H9 (cell line): ENCODE measurements at regions not wholly inside any gene's neighbourhood (a gene's known extent, or its start where the extent isn't known, plus 50 kb on each side); places are given as distances from the start of the nearest gene placed in this dataset.

Experiments used
- DNase-seq: peaks from one replicate; pipeline ENCODE4 v3.0.0-alpha.2; 2017
- H2AFZ ChIP-seq: one replicate; pipeline ENCODE4 v1.6.1; 2013; ENCODE audit warnings: mild to moderate bottlenecking, low read length, control low read depth, moderate library complexity
- H2AK5ac ChIP-seq: 2 replicates; pipeline ENCODE4 v1.6.1; 2013; ENCODE audit warnings: low read length, control low read depth, mixed read lengths; ENCODE audit not compliant: insufficient read length
- H2BK120ac ChIP-seq: one replicate; pipeline ENCODE4 v1.6.1; 2013; ENCODE audit warnings: low read depth, mild to moderate bottlenecking, low read length, control low read depth, inconsistent platforms; ENCODE audit not compliant: poor library complexity, severe bottlenecking
- H2BK12ac ChIP-seq: 2 replicates; pipeline ENCODE4 v1.6.1; 2013; ENCODE audit warnings: low read length, control low read depth, mixed read lengths, low read depth; ENCODE audit not compliant: insufficient read length
- H2BK15ac ChIP-seq: 2 replicates; pipeline ENCODE4 v1.6.1; 2013; ENCODE audit warnings: low read depth, low read length, control low read depth
- H2BK20ac ChIP-seq: one replicate; pipeline ENCODE4 v1.6.1; 2013; ENCODE audit warnings: low read depth, mild to moderate bottlenecking, low read length, control low read depth, inconsistent platforms; ENCODE audit not compliant: poor library complexity, severe bottlenecking
- H2BK5ac ChIP-seq: 2 replicates; pipeline ENCODE4 v1.6.1; 2013; ENCODE audit warnings: low read length, control low read depth, mixed read lengths; ENCODE audit not compliant: insufficient read length
- H3K14ac ChIP-seq: 2 replicates; pipeline ENCODE4 v1.6.1; 2013; ENCODE audit warnings: low read length, control low read depth; ENCODE audit not compliant: insufficient read depth
- H3K18ac ChIP-seq: 2 replicates; pipeline ENCODE4 v1.6.1; 2013; ENCODE audit warnings: low read depth, mild to moderate bottlenecking, mixed read lengths, low read length, control low read depth; ENCODE audit not compliant: insufficient read length
- H3K23ac ChIP-seq: 2 replicates; pipeline ENCODE4 v1.6.1; 2013; ENCODE audit warnings: low read length, control low read depth, mixed read lengths, low read depth; ENCODE audit not compliant: insufficient read length
- H3K23me2 ChIP-seq: 2 replicates; pipeline ENCODE4 v1.6.1; 2013; ENCODE audit warnings: low read depth, mild to moderate bottlenecking, mixed read lengths, low read length, control low read depth; ENCODE audit not compliant: insufficient read length, poor library complexity, severe bottlenecking
- H3K27ac ChIP-seq: 2 replicates; pipeline ENCODE4 v1.5.1; 2013; ENCODE audit warnings: low read length, control low read depth, mixed read lengths, low read depth; ENCODE audit not compliant: insufficient read length
- H3K27me3 ChIP-seq: 2 replicates; pipeline ENCODE4 v1.6.1; 2013; ENCODE audit warnings: low read length, control low read depth, inconsistent platforms; ENCODE audit not compliant: insufficient read depth
- H3K4ac ChIP-seq: 2 replicates; pipeline ENCODE4 v1.6.1; 2013; ENCODE audit warnings: low read depth, mild to moderate bottlenecking, control low read depth, inconsistent platforms, low read length, moderate library complexity
- H3K4me1 ChIP-seq: 2 replicates; pipeline ENCODE4 v1.6.1; 2013; ENCODE audit warnings: low read length, control low read depth, inconsistent platforms; ENCODE audit not compliant: insufficient read depth
- H3K4me2 ChIP-seq: 2 replicates; pipeline ENCODE4 v1.6.1; 2013; ENCODE audit warnings: low read length, control low read depth, mixed read lengths; ENCODE audit not compliant: insufficient read length, insufficient read depth
- H3K56ac ChIP-seq: 2 replicates; pipeline ENCODE4 v1.6.1; 2013; ENCODE audit warnings: low read depth, mild to moderate bottlenecking, mixed read lengths, low read length, control low read depth; ENCODE audit not compliant: insufficient read length
- H3K79me1 ChIP-seq: 2 replicates; pipeline ENCODE4 v1.6.1; 2013; ENCODE audit warnings: low read depth, mild to moderate bottlenecking, moderate library complexity, low read length, control low read depth, inconsistent platforms; ENCODE audit not compliant: insufficient read depth, poor library complexity, severe bottlenecking
- H3K79me2 ChIP-seq: 2 replicates; pipeline ENCODE4 v1.6.1; 2013; ENCODE audit warnings: low read length, control low read depth, inconsistent platforms; ENCODE audit not compliant: insufficient read depth
- H3K9ac ChIP-seq: 2 replicates; pipeline ENCODE4 v1.6.1; 2013; ENCODE audit warnings: low read length, control low read depth, mixed read lengths; ENCODE audit not compliant: insufficient read length; ENCODE audit errors: extremely low read depth
- H3K9me3 ChIP-seq: one replicate; pipeline ENCODE4 v1.6.1; 2013; ENCODE audit warnings: low read depth, low read length, inconsistent platforms; ENCODE audit not compliant: control insufficient read depth
- H3T11ph ChIP-seq: one replicate; pipeline ENCODE4 v1.6.1; 2013; ENCODE audit warnings: mild to moderate bottlenecking, low read length, control low read depth, inconsistent platforms
- H4K20me1 ChIP-seq: one replicate; pipeline ENCODE4 v1.6.1; 2013; ENCODE audit not compliant: control insufficient read depth, insufficient read length, insufficient read depth
- H4K5ac ChIP-seq: 2 replicates; pipeline ENCODE4 v1.6.1; 2013; ENCODE audit warnings: low read depth, mild to moderate bottlenecking, mixed read lengths, low read length, control low read depth; ENCODE audit not compliant: insufficient read length
- H4K8ac ChIP-seq: replicated peaks from 2 replicates; pipeline ENCODE4 v1.6.1; 2013; ENCODE audit warnings: low read length, control low read depth, mixed read lengths, low read depth; ENCODE audit not compliant: insufficient read length
- H4K91ac ChIP-seq: 2 replicates; pipeline ENCODE4 v1.6.1; 2013; ENCODE audit warnings: low read depth, mild to moderate bottlenecking, moderate library complexity, mixed read lengths, low read length, control low read depth; ENCODE audit not compliant: insufficient read length
- H3K27ac Mint-ChIP-seq, 3 experiments: 2 replicates in 2 of 3; 3 replicates in 1 of 3; pipeline ENCODE4 v1.8.0; 2020 to 2021; ENCODE audit warnings: mixed read lengths in 3 of 3, mild to moderate bottlenecking in 1 of 3, moderate library complexity in 1 of 3
- H3K27me3 Mint-ChIP-seq: 2 replicates; pipeline ENCODE4 v1.8.0; 2021; ENCODE audit warnings: low read depth, mild to moderate bottlenecking, moderate library complexity, mixed read lengths
- H3K36me3 Mint-ChIP-seq, 3 experiments: 2 replicates in 2 of 3; 3 replicates in 1 of 3; pipeline ENCODE4 v1.8.0; 2020 to 2021; ENCODE audit warnings: low read depth in 3 of 3, mixed read lengths in 3 of 3; ENCODE audit not compliant: insufficient read depth in 1 of 3
- H3K4me1 Mint-ChIP-seq, 2 experiments: 2 replicates each; pipeline ENCODE4 v1.8.0; 2020; ENCODE audit warnings: mixed read lengths in 2 of 2
- H3K4me3 Mint-ChIP-seq, 2 experiments: 2 replicates in 1 of 2; 3 replicates in 1 of 2; pipeline ENCODE4 v1.8.0; 2020 to 2021; ENCODE audit warnings: mild to moderate bottlenecking in 2 of 2, mixed read lengths in 2 of 2, moderate library complexity in 1 of 2
- H3K9me3 Mint-ChIP-seq, 2 experiments: 2 replicates in 1 of 2; 3 replicates in 1 of 2; pipeline ENCODE4 v1.8.0; 2020; ENCODE audit warnings: mild to moderate bottlenecking in 2 of 2, mixed read lengths in 2 of 2, moderate library complexity in 1 of 2
- CTCF ChIP-seq: fragments of 200-600 bp; sonication (generic); conservative IDR thresholded peaks from 3 replicates; pipeline ENCODE4 v1.8.0; 2021; ENCODE audit warnings: antibody characterized with exemption, mild to moderate bottlenecking
- WGBS: extraction: QIAGEN DNeasy Blood & Tissue Kit; methylation state at CpG from one replicate; pipeline ENCODE4 v1.1.7; 2013; ENCODE audit warnings: missing lambda C conversion rate, low lambda C conversion rate, mixed read lengths; ENCODE audit not compliant: insufficient read length; ENCODE audit errors: extremely low coverage; 5-methylcytosine and 5-hydroxymethylcytosine counted together

- no peaks in the 10 kb centered on the region for H3K9me3 Mint-ChIP-seq
- no peak overlapping the region for H2AFZ ChIP-seq
- H3K36me3 Mint-ChIP-seq: no peaks in the 10 kb centered on the region; a peak in 1 of 7 replicates
Measured at GRCh38 chr7:144969787-144970186, 133.9 kb upstream of the TPK1 start.

More at GRCh38 chr7:144969787-144970186, 133.9 kb upstream of the TPK1 start:
- Mint-ChIP-seq H3K4me1 (peaks cover 8 to 10% of the 10 kb centered on the region in 2 experiments), H3K27ac (peak overlapping the region in 1 of 3 experiments; percentile 57; a peak in 1 of 7 replicates), H3K27me3 (no peaks in the 10 kb centered on the region; the same call in 1 of the 2 replicates), H3K4me3 (no peak overlapping the region)
- TF ChIP-seq CTCF: no peak
- Histone ChIP-seq H2BK12ac (no peak overlapping the region), H4K5ac (no peak overlapping the region), H2BK5ac (no peak overlapping the region), H2BK120ac (no peak overlapping the region), H3K4me2 (no peak overlapping the region), H3K27ac (no peak overlapping the region), H3K56ac (no peak overlapping the region), H4K8ac (no peak overlapping the region), H3K14ac (no peak overlapping the region), H2AK5ac (no peak overlapping the region), H3K9ac (no peak overlapping the region), H3K23me2 (no peaks in the 10 kb centered on the region), H3K79me2 (no peaks in the 10 kb centered on the region), H4K20me1 (no peaks in the 10 kb centered on the region), H3K23ac (no peak overlapping the region), H3T11ph (no peak overlapping the region), H2BK20ac (no peak overlapping the region), H3K27me3 (no peaks in the 10 kb centered on the region), H3K79me1 (no peaks in the 10 kb centered on the region), H4K91ac (no peak overlapping the region), H2BK15ac (no peak overlapping the region), H3K18ac (no peak overlapping the region), H3K4me1 (no peaks in the 10 kb centered on the region; the same call in 1 of the 2 replicates), H3K9me3 (no peaks in the 10 kb centered on the region), H3K4ac (no peak overlapping the region)
- no CpG with 5 or more reads among the region's 3 CpGs for WGBS
- no peak for DNase-seq
